IMR-90 (cell line): ENCODE measurements at regions not wholly inside any gene's neighbourhood (a gene's known extent, or its start where the extent isn't known, plus 50 kb on each side); places are given as distances from the start of the nearest gene placed in this dataset.

Experiments used
- ATAC-seq: fragments of 200-7000 bp; cut with Tn5 transposase; 2 replicates; pipeline ENCODE4 v1.9.1; 2020; ENCODE audit warnings: low read depth, mild to moderate bottlenecking, moderate library complexity
- BruUV-seq: library from RNA; stranded (reverse); fragments of 400-500 nt; replicated peaks from 2 replicates; lab custom pipeline; 2021; lab: Mats Ljungman, UMichigan
- CTCF ChIA-PET: fragments of 300-600 bp; formaldehyde crosslinking; extraction: SDS; loops from one replicate; lab custom pipeline; 2021; ENCODE audit warnings: antibody characterized with exemption; lab: Yijun Ruan, JAX
- POLR2A ChIA-PET: fragments of 300-600 bp; sonication (Branson Sonifier 250); formaldehyde crosslinking; loops from one replicate; lab custom pipeline; 2022; ENCODE audit warnings: antibody characterized with exemption; ENCODE audit not compliant: unreplicated experiment; lab: Charles Lee
- DNase-seq: peaks from one replicate; pipeline ENCODE4 v3.0.0; 2013
- H2AFZ ChIP-seq: replicated peaks from 2 replicates; pipeline ENCODE3; 2013; ENCODE audit warnings: low read length, mild to moderate bottlenecking; ENCODE audit not compliant: poor library complexity
- H2AK5ac ChIP-seq: 2 replicates; pipeline ENCODE4 v1.6.1; 2013; ENCODE audit warnings: low read depth, low read length, inconsistent platforms
- H2AK9ac ChIP-seq: replicated peaks from 2 replicates; pipeline ENCODE3; 2013; ENCODE audit warnings: mild to moderate bottlenecking, low read depth, low read length, moderate library complexity; ENCODE audit not compliant: poor library complexity
- H2BK120ac ChIP-seq: 2 replicates; pipeline ENCODE4 v1.6.1; 2013; ENCODE audit warnings: low read depth, low read length, inconsistent platforms
- H2BK15ac ChIP-seq: 3 replicates; pipeline ENCODE4 v1.6.1; 2013; ENCODE audit warnings: low read depth, low read length, inconsistent platforms
- H2BK20ac ChIP-seq: 2 replicates; pipeline ENCODE4 v1.6.1; 2013; ENCODE audit warnings: low read depth, mild to moderate bottlenecking, inconsistent platforms, low read length, moderate library complexity
- H2BK5ac ChIP-seq: 2 replicates; pipeline ENCODE4 v1.6.1; 2013; ENCODE audit warnings: mild to moderate bottlenecking, low read depth, low read length, inconsistent platforms; ENCODE audit not compliant: poor library complexity, severe bottlenecking
- H3K14ac ChIP-seq: replicated peaks from 2 replicates; pipeline ENCODE4 v1.6.1; 2013; ENCODE audit warnings: low read depth, low read length, inconsistent platforms
- H3K18ac ChIP-seq: 2 replicates; pipeline ENCODE4 v1.6.1; 2013; ENCODE audit warnings: low read depth, low read length, control low read depth
- H3K23ac ChIP-seq: 2 replicates; pipeline ENCODE4 v1.6.1; 2013; ENCODE audit warnings: low read depth, low read length, inconsistent platforms
- H3K27ac ChIP-seq: 2 replicates; pipeline ENCODE4 v1.5.1; 2013; ENCODE audit warnings: mild to moderate bottlenecking, control low read depth, low read length; ENCODE audit not compliant: insufficient read depth
- H3K27me3 ChIP-seq: 2 replicates; pipeline ENCODE4 v1.6.1; 2013; ENCODE audit warnings: low read length; ENCODE audit not compliant: control insufficient read depth, insufficient read depth
- H3K36me3 ChIP-seq: 2 replicates; pipeline ENCODE4 v1.6.1; 2013; ENCODE audit warnings: low read length, mixed read lengths; ENCODE audit not compliant: control insufficient read depth, insufficient read depth
- H3K4ac ChIP-seq: 2 replicates; pipeline ENCODE4 v1.6.1; 2013; ENCODE audit warnings: low read depth, low read length, inconsistent platforms
- H3K4me1 ChIP-seq: 2 replicates; pipeline ENCODE4 v1.6.1; 2013; ENCODE audit warnings: low read length, mixed read lengths; ENCODE audit not compliant: control insufficient read depth, insufficient read depth
- H3K4me2 ChIP-seq: 2 replicates; pipeline ENCODE4 v1.6.1; 2013; ENCODE audit warnings: low read depth, mild to moderate bottlenecking, control low read depth, low read length, moderate library complexity
- H3K4me3 ChIP-seq: 2 replicates; pipeline ENCODE4 v1.5.1; 2013; ENCODE audit warnings: low read depth, mild to moderate bottlenecking, control low read depth, low read length, moderate library complexity; ENCODE audit not compliant: insufficient read depth
- H3K56ac ChIP-seq: 2 replicates; pipeline ENCODE4 v1.6.1; 2013; ENCODE audit warnings: low read length, inconsistent platforms; ENCODE audit not compliant: insufficient read depth; ENCODE audit errors: extremely low read depth
- H3K79me1 ChIP-seq, 2 experiments: 2 replicates each; pipeline ENCODE4 v1.6.1; 2013; ENCODE audit warnings: low read length in 2 of 2, inconsistent platforms in 1 of 2, low read depth in 1 of 2
- H3K9ac ChIP-seq: 2 replicates; pipeline ENCODE4 v1.6.1; 2013; ENCODE audit warnings: low read depth, low read length, control low read depth
- H3K9me1 ChIP-seq: 2 replicates; pipeline ENCODE4 v1.6.1; 2013; ENCODE audit warnings: low read length, inconsistent platforms; ENCODE audit not compliant: insufficient read depth
- H3K9me3 ChIP-seq: 2 replicates; pipeline ENCODE4 v1.6.1; 2013; ENCODE audit warnings: low read length; ENCODE audit not compliant: control insufficient read depth, insufficient read depth
- H4K20me1 ChIP-seq: 2 replicates; pipeline ENCODE4 v1.6.1; 2013; ENCODE audit warnings: low read length, inconsistent platforms; ENCODE audit not compliant: insufficient read depth
- H4K5ac ChIP-seq: 2 replicates; pipeline ENCODE4 v1.6.1; 2013; ENCODE audit warnings: mild to moderate bottlenecking, low read depth, low read length, control low read depth
- H4K8ac ChIP-seq, 2 experiments: 2 replicates each; pipeline ENCODE4 v1.6.1; 2013; ENCODE audit warnings: low read depth in 2 of 2, low read length in 2 of 2, control low read depth in 1 of 2, inconsistent platforms in 1 of 2
- H4K91ac ChIP-seq: 2 replicates; pipeline ENCODE4 v1.6.1; 2013; ENCODE audit warnings: low read depth, low read length, inconsistent platforms; ENCODE audit not compliant: insufficient read depth
- CEBPB ChIP-seq: IDR thresholded peaks from 2 replicates; pipeline ENCODE4 v1.6.1; 2012; ENCODE audit warnings: low read depth, low read length, improper control_type of control experiment
- CHD1 ChIP-seq: IDR thresholded peaks from 2 replicates; pipeline ENCODE4 v1.6.1; 2012; ENCODE audit warnings: low read depth, low read length, improper control_type of control experiment
- FOS ChIP-seq: fragments of 150-350 bp; IDR thresholded peaks from 2 replicates; pipeline ENCODE4 v1.6.1; 2016; ENCODE audit warnings: low read depth, low read length
- MAFK ChIP-seq: IDR thresholded peaks from 2 replicates; pipeline ENCODE4 v1.6.1; 2012; ENCODE audit warnings: low read depth, low read length, improper control_type of control experiment
- MAZ ChIP-seq: IDR thresholded peaks from 2 replicates; pipeline ENCODE4 v1.6.1; 2012; ENCODE audit warnings: low read depth, mild to moderate bottlenecking, low read length, improper control_type of control experiment, moderate library complexity, borderline replicate concordance
- NFE2L2 ChIP-seq: fragments of 150-350 bp; IDR thresholded peaks from 2 replicates; pipeline ENCODE4 v1.6.1; 2016; ENCODE audit warnings: low read depth, mild to moderate bottlenecking, low read length
- POLR2A ChIP-seq: IDR thresholded peaks from 2 replicates; pipeline ENCODE4 v1.6.1; 2012; ENCODE audit warnings: mild to moderate bottlenecking, low read depth, low read length
- RAD21 ChIP-seq: IDR thresholded peaks from 2 replicates; pipeline ENCODE4 v1.6.1; 2012; ENCODE audit warnings: low read length, improper control_type of control experiment
- RCOR1 ChIP-seq: IDR thresholded peaks from 2 replicates; pipeline ENCODE4 v1.6.1; 2012; ENCODE audit warnings: mild to moderate bottlenecking, low read length, improper control_type of control experiment; ENCODE audit not compliant: insufficient replicate concordance
- RFX5 ChIP-seq: IDR thresholded peaks from 2 replicates; pipeline ENCODE4 v1.8.0; 2012; ENCODE audit warnings: low read depth, mild to moderate bottlenecking, low read length, moderate library complexity
- SMC3 ChIP-seq: fragments of 150-350 bp; IDR thresholded peaks from 2 replicates; pipeline ENCODE4 v1.6.1; 2016; ENCODE audit warnings: low read depth, mild to moderate bottlenecking, antibody characterized with exemption, low read length, moderate library complexity
- WGBS, 2 experiments: methylation state at CpG; one replicate each; pipeline versions ENCODE4 v1.1.5 to v1.1.7; 2013; ENCODE audit warnings: missing lambda C conversion rate in 2 of 2; ENCODE audit not compliant: insufficient read length in 1 of 2; ENCODE audit errors: extremely low coverage in 2 of 2; 5-methylcytosine and 5-hydroxymethylcytosine counted together
- dilution Hi-C: fragments of 300-500 bp; cut with HindIII; formaldehyde crosslinking; loops from one replicate; pipeline ENCODE4 v1.14.3; 2018; ENCODE audit warnings: low sequenced_read_pairs; ENCODE audit not compliant: unreplicated experiment
- in situ Hi-C: fragments of 300-500 bp; cut with MboI; formaldehyde crosslinking; loops from 3 replicates; pipeline ENCODE4 v1.14.3; 2019; ENCODE audit warnings: low sequenced_read_pairs, inconsistent platforms, mixed read lengths
- intact Hi-C: fragments of 100-400 bp; cut with micrococcal nuclease; formaldehyde crosslinking; loops from 2 replicates; pipeline ENCODE4 v1.10.0; 2022
- TF ChIP-seq, protein P1 (sequence below): conservative IDR thresholded peaks from 2 replicates; pipeline ENCODE4 v1.5.1; 2012; ENCODE audit warnings: mild to moderate bottlenecking, low read depth, low read length, improper control_type of control experiment

DNA sequence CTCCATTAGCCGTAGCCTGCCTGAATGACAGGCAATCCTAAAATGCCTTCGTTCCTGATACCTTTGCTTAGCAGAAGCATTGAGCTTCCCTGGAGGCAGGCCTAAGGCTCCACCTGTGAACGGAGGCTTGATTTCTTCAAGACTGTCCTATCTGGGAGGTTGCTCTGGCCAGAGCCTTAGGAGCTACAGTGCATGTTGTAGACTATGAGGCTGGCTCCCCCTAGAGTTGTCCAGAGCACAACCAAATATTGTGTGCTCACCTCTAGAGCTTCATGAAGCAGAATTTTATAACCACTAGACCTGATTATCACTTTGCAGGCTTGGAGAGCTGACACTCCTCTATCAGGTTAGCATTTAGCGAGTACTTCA is 217.8 kb downstream of the MAFB start:
- WGBS, 2 experiments: 83% methylated on average over 1 of the region's 4 CpGs; no CpG with 5 or more reads in 1 of the 2 experiments
- TF ChIP-seq RCOR1: no peak
- no peak for TF ChIP-seq MAFK
- TF ChIP-seq FOS: no peak
- no peak for TF ChIP-seq CEBPB
- TF ChIP-seq RFX5: no peak
- no peak for TF ChIP-seq NFE2L2
- no peak for TF ChIP-seq CHD1
- no peak for TF ChIP-seq SMC3
- no peak for TF ChIP-seq MAZ
- TF ChIP-seq, protein P1, sequence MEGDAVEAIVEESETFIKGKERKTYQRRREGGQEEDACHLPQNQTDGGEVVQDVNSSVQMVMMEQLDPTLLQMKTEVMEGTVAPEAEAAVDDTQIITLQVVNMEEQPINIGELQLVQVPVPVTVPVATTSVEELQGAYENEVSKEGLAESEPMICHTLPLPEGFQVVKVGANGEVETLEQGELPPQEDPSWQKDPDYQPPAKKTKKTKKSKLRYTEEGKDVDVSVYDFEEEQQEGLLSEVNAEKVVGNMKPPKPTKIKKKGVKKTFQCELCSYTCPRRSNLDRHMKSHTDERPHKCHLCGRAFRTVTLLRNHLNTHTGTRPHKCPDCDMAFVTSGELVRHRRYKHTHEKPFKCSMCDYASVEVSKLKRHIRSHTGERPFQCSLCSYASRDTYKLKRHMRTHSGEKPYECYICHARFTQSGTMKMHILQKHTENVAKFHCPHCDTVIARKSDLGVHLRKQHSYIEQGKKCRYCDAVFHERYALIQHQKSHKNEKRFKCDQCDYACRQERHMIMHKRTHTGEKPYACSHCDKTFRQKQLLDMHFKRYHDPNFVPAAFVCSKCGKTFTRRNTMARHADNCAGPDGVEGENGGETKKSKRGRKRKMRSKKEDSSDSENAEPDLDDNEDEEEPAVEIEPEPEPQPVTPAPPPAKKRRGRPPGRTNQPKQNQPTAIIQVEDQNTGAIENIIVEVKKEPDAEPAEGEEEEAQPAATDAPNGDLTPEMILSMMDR: no peak
- TF ChIP-seq RAD21: no peak
- TF ChIP-seq POLR2A: no peak
- no peaks in the 10 kb centered on the region for H3K36me3 ChIP-seq
- H3K4me3 ChIP-seq: no peak overlapping the region
- H2BK15ac ChIP-seq: no peak overlapping the region
- H3K9me1 ChIP-seq: no peaks in the 10 kb centered on the region
- no TSS peak for BruUV-seq
- H3K79me1 ChIP-seq: no peaks in the 10 kb centered on the region
- H4K8ac ChIP-seq: no peak overlapping the region
- H2BK120ac ChIP-seq: no peak overlapping the region
- no peak overlapping the region for H2AK9ac ChIP-seq
- CTCF ChIA-PET: no interaction called here
- H3K4me1 ChIP-seq: no peaks in the 10 kb centered on the region
- no peak overlapping the region for H2AFZ ChIP-seq
- intact Hi-C loops: no loop called here
- in situ Hi-C loops: no loop called here
- no peak overlapping the region for H2BK5ac ChIP-seq
- no peak overlapping the region for H3K23ac ChIP-seq
- no peak overlapping the region for H3K14ac ChIP-seq
- H2AK5ac ChIP-seq: no peak overlapping the region
- H3K27me3 ChIP-seq: no peaks in the 10 kb centered on the region
- dilution Hi-C loops: no loop called here
- no peak overlapping the region for H2BK20ac ChIP-seq
- no peak overlapping the region for H3K9ac ChIP-seq
- H3K4me2 ChIP-seq: no peak overlapping the region
- H3K4ac ChIP-seq: no peak overlapping the region
- no peak overlapping the region for H3K27ac ChIP-seq
- H4K20me1 ChIP-seq: no peaks in the 10 kb centered on the region
- ATAC-seq: no peak
- no peak overlapping the region for H3K56ac ChIP-seq
- H4K91ac ChIP-seq: no peak overlapping the region
- H3K18ac ChIP-seq: no peak overlapping the region
- no peak for DNase-seq
- POLR2A ChIA-PET: no interaction called here
- no peaks in the 10 kb centered on the region for H3K9me3 ChIP-seq
- H4K5ac ChIP-seq: no peak overlapping the region
